HCT116 (cell line): ENCODE measurements at regions not wholly inside any gene's neighbourhood (a gene's known extent, or its start where the extent isn't known, plus 50 kb on each side); places are given as distances from the start of the nearest gene placed in this dataset.

Source experiments
- ATAC-seq: fragments of 200-7000 bp; cut with Tn5 transposase; 2 replicates; pipeline ENCODE4 v1.9.1; 2020; ENCODE audit warnings: mild to moderate bottlenecking, moderate library complexity
- BruUV-seq: library from RNA; stranded (reverse); fragments of 400-500 nt; replicated peaks from 2 replicates; lab custom pipeline; 2021; lab: Mats Ljungman, UMichigan
- CTCF ChIA-PET: fragments of 300-600 bp; sonication (Branson Sonifier 250); formaldehyde crosslinking; loops from one replicate; lab custom pipeline; 2021; ENCODE audit warnings: antibody characterized with exemption; lab: Charles Lee
- POLR2A ChIA-PET: fragments of 300-600, 350-600 bp; sonication (Branson Sonifier 250); formaldehyde crosslinking; loops from one replicate; lab custom pipeline; 2021; ENCODE audit warnings: antibody characterized with exemption; lab: Charles Lee
- RAD21 ChIA-PET, 2 experiments: fragments of 300-600 bp; sonication (Branson Sonifier 250); formaldehyde crosslinking; loops; one replicate each; lab custom pipeline; 2023; ENCODE audit warnings: low total read pairs in 2 of 2; ENCODE audit not compliant: uncharacterized antibody in 2 of 2, unreplicated experiment in 2 of 2, low non-redundant PET in 1 of 2; lab: Charles Lee
- DNase-seq: peaks from one replicate; pipeline ENCODE4 v3.0.0-alpha.2; 2010; ENCODE audit warnings: low read depth, low spot score
- H2AFZ ChIP-seq: fragments of 200-600 bp; shearing (Covaris generic), sonication (generic); 2 replicates; pipeline ENCODE4 v1.6.1; 2017; ENCODE audit warnings: low read depth, mixed run types, mixed read lengths, antibody characterized with exemption, low read length; ENCODE audit not compliant: poor library complexity, severe bottlenecking
- H3K27ac ChIP-seq: 2 replicates; pipeline ENCODE4 v1.5.1; 2012; ENCODE audit warnings: low read depth, low read length
- H3K27me3 ChIP-seq: fragments of 200-600 bp; sonication (generic); 2 replicates; pipeline ENCODE4 v1.6.1; 2016; ENCODE audit warnings: mixed run types, low read length, mixed read lengths; ENCODE audit not compliant: insufficient read depth
- H3K36me3 ChIP-seq, 2 experiments: fragments of 200-500 bp in 1 of 2; fragments of 200-600 bp in 1 of 2; sonication (Bioruptor generic) in 1 of 2; sonication (generic) in 1 of 2; 2 replicates each; pipeline versions ENCODE4 v1.5.1 to v1.6.1; 2014 to 2016; ENCODE audit warnings: low read length in 2 of 2, inconsistent platforms in 1 of 2, mixed read lengths in 1 of 2, mixed run types in 1 of 2; ENCODE audit not compliant: insufficient read depth in 2 of 2, control insufficient read depth in 1 of 2
- H3K4me1 ChIP-seq, 2 experiments: fragments of 200-600 bp in 1 of 2; sonication (generic) in 1 of 2; 2 replicates each; pipeline versions ENCODE4 v1.5.1 to v1.6.1; 2012 to 2017; ENCODE audit warnings: low read length in 2 of 2, inconsistent platforms in 1 of 2, mild to moderate bottlenecking in 1 of 2, mixed read lengths in 1 of 2, mixed run types in 1 of 2, moderate library complexity in 1 of 2; ENCODE audit not compliant: insufficient read depth in 2 of 2, control insufficient read depth in 1 of 2
- H3K4me2 ChIP-seq: fragments of 200-600 bp; sonication (generic); 2 replicates; pipeline ENCODE4 v1.6.1; 2017; ENCODE audit warnings: mixed run types, low read length, mixed read lengths
- H3K4me3 ChIP-seq, 2 experiments: fragments of 200-600 bp in 1 of 2; sonication (generic) in 1 of 2; replicated peaks in 1 of 2; 2 replicates each; pipeline ENCODE4 v1.5.1; 2011 to 2016; ENCODE audit warnings: low read length in 2 of 2, control low read depth in 1 of 2, low read depth in 1 of 2, mild to moderate bottlenecking in 1 of 2, mixed read lengths in 1 of 2, mixed run types in 1 of 2
- H3K79me2 ChIP-seq: fragments of 200-600 bp; sonication (generic); 2 replicates; pipeline ENCODE4 v1.6.1; 2017; ENCODE audit warnings: mild to moderate bottlenecking, mixed run types, low read length, moderate library complexity, mixed read lengths; ENCODE audit not compliant: insufficient read depth
- H3K9ac ChIP-seq: fragments of 200-600 bp; sonication (generic); 2 replicates; pipeline ENCODE4 v1.6.1; 2016; ENCODE audit warnings: low read length, mixed read lengths
- H3K9me2 ChIP-seq: fragments of 200-600 bp; sonication (generic), shearing (Covaris generic); 2 replicates; pipeline ENCODE4 v1.6.1; 2017; ENCODE audit warnings: mixed run types, mild to moderate bottlenecking, moderate library complexity; ENCODE audit not compliant: insufficient read depth
- H3K9me3 ChIP-seq, 2 experiments: fragments of 200-500 bp in 1 of 2; fragments of 200-600 bp in 1 of 2; sonication (Bioruptor generic) in 1 of 2; sonication (generic) in 1 of 2; 2 replicates each; pipeline ENCODE4 v1.6.1; 2014 to 2017; ENCODE audit warnings: low read length in 2 of 2, mixed read lengths in 2 of 2, inconsistent platforms in 1 of 2, low read depth in 1 of 2, mild to moderate bottlenecking in 1 of 2, mixed run types in 1 of 2, moderate library complexity in 1 of 2; ENCODE audit not compliant: control insufficient read depth in 1 of 2, insufficient read depth in 1 of 2
- H4K20me1 ChIP-seq: fragments of 200-600 bp; sonication (generic), shearing (Covaris generic); 2 replicates; pipeline ENCODE4 v1.6.1; 2017; ENCODE audit warnings: mixed run types, mild to moderate bottlenecking, moderate library complexity; ENCODE audit not compliant: insufficient read depth
- ATF3 ChIP-seq: IDR thresholded peaks from 2 replicates; pipeline ENCODE4 v1.6.1; 2012
- CEBPB ChIP-seq: IDR thresholded peaks from 2 replicates; pipeline ENCODE4 v1.6.1; 2012; ENCODE audit warnings: low read depth
- ELF1 ChIP-seq: IDR thresholded peaks from 2 replicates; pipeline ENCODE4 v1.6.1; 2012; ENCODE audit warnings: low read depth, borderline replicate concordance
- EZH2 ChIP-seq: fragments of 200-600 bp; sonication (generic); IDR thresholded peaks from 2 replicates; pipeline ENCODE4 v1.6.1; 2017; ENCODE audit warnings: antibody characterized with exemption, mixed run types
- MAX ChIP-seq: IDR thresholded peaks from 2 replicates; pipeline ENCODE4 v1.6.1; 2012
- POLR2AphosphoS5 ChIP-seq: IDR thresholded peaks from 2 replicates; pipeline ENCODE4 v1.6.1; 2011; ENCODE audit warnings: mild to moderate bottlenecking, low read depth, low read length, moderate library complexity
- SIN3A ChIP-seq: IDR thresholded peaks from 2 replicates; pipeline ENCODE4 v1.6.1; 2012; ENCODE audit warnings: low read depth
- intact Hi-C: fragments of 100-400 bp; cut with micrococcal nuclease; formaldehyde crosslinking; loops from 2 replicates; pipeline ENCODE4 v1.10.0; 2022
- TF ChIP-seq, protein P1 (sequence below), 3 experiments: fragments of 200-600 bp in 1 of 3; sonication (generic) in 1 of 3; IDR thresholded peaks in 2 of 3; conservative IDR thresholded peaks in 1 of 3; 2 replicates each; pipeline ENCODE4 v1.5.1; 2012 to 2017; ENCODE audit warnings: low read depth in 2 of 3, low read length in 2 of 3, antibody characterized with exemption in 1 of 3, borderline replicate concordance in 1 of 3, control low read depth in 1 of 3, mild to moderate bottlenecking in 1 of 3, mixed read lengths in 1 of 3, mixed run types in 1 of 3, moderate library complexity in 1 of 3; ENCODE audit not compliant: insufficient read depth in 1 of 3
- TF ChIP-seq, protein P2 (sequence below): IDR thresholded peaks from 2 replicates; pipeline ENCODE4 v1.6.1; 2012; ENCODE audit warnings: low read depth

DNA sequence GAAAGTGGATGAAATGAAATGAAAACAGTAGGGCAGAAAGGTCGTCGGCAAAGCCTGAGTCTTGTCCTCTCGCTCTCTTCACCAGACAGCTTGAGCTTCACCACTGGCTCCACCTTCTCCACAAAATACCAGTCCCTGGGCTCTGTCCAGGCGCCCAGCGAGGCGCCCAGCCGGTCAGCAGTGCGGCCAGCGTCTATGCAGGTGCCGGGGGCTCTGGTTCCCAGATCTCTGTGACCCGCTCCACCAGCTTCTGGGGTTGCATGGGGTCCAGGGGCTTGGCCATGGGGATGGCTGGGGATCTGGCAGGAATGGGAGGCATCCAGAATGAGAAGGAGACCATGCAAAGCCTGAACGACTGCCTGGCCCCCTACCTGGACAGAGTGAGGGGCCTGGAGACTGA, 600.5 kb upstream of the ZP4 start:
- intact Hi-C loops, result no loop called here
- H3K79me2 ChIP-seq, result no peaks in the 10 kb centered on the region
- no peak overlapping the region for H3K4me3 ChIP-seq
- no peak overlapping the region for H3K27ac ChIP-seq
- no peaks in the 10 kb centered on the region for H3K4me1 ChIP-seq
- no peak for TF ChIP-seq CEBPB
- no peak for TF ChIP-seq POLR2AphosphoS5
- no peak for TF ChIP-seq ATF3
- TF ChIP-seq SIN3A, result no peak
- TF ChIP-seq, protein P1, sequence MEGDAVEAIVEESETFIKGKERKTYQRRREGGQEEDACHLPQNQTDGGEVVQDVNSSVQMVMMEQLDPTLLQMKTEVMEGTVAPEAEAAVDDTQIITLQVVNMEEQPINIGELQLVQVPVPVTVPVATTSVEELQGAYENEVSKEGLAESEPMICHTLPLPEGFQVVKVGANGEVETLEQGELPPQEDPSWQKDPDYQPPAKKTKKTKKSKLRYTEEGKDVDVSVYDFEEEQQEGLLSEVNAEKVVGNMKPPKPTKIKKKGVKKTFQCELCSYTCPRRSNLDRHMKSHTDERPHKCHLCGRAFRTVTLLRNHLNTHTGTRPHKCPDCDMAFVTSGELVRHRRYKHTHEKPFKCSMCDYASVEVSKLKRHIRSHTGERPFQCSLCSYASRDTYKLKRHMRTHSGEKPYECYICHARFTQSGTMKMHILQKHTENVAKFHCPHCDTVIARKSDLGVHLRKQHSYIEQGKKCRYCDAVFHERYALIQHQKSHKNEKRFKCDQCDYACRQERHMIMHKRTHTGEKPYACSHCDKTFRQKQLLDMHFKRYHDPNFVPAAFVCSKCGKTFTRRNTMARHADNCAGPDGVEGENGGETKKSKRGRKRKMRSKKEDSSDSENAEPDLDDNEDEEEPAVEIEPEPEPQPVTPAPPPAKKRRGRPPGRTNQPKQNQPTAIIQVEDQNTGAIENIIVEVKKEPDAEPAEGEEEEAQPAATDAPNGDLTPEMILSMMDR (IDR thresholded peaks at IDR 0.05 in 2 of 3, conservative IDR thresholded peaks at IDR 0.05 in 1 of 3; ENCODE audit: borderline replicate concordance in 1 of 3, insufficient read depth in 1 of 3, low read depth in 2 of 3, low read length in 2 of 3), result no peak
- TF ChIP-seq EZH2, result no peak
- TF ChIP-seq, protein P2, sequence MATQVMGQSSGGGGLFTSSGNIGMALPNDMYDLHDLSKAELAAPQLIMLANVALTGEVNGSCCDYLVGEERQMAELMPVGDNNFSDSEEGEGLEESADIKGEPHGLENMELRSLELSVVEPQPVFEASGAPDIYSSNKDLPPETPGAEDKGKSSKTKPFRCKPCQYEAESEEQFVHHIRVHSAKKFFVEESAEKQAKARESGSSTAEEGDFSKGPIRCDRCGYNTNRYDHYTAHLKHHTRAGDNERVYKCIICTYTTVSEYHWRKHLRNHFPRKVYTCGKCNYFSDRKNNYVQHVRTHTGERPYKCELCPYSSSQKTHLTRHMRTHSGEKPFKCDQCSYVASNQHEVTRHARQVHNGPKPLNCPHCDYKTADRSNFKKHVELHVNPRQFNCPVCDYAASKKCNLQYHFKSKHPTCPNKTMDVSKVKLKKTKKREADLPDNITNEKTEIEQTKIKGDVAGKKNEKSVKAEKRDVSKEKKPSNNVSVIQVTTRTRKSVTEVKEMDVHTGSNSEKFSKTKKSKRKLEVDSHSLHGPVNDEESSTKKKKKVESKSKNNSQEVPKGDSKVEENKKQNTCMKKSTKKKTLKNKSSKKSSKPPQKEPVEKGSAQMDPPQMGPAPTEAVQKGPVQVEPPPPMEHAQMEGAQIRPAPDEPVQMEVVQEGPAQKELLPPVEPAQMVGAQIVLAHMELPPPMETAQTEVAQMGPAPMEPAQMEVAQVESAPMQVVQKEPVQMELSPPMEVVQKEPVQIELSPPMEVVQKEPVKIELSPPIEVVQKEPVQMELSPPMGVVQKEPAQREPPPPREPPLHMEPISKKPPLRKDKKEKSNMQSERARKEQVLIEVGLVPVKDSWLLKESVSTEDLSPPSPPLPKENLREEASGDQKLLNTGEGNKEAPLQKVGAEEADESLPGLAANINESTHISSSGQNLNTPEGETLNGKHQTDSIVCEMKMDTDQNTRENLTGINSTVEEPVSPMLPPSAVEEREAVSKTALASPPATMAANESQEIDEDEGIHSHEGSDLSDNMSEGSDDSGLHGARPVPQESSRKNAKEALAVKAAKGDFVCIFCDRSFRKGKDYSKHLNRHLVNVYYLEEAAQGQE, result no peak
- TF ChIP-seq MAX, result no peak
- TF ChIP-seq ELF1, result no peak
- no peaks in the 10 kb centered on the region for H3K27me3 ChIP-seq
- H3K9me2 ChIP-seq, result no peaks in the 10 kb centered on the region
- CTCF ChIA-PET, result no interaction called here
- H4K20me1 ChIP-seq, result no peaks in the 10 kb centered on the region
- no peak overlapping the region for H3K9ac ChIP-seq
- H3K9me3 ChIP-seq, result peaks cover 4 to 10% of the 10 kb centered on the region in 2 experiments; a peak in 3 of 4 replicates
- no peaks in the 10 kb centered on the region for H3K36me3 ChIP-seq
- H2AFZ ChIP-seq, result no peak overlapping the region
- POLR2A ChIA-PET, result no interaction called here
- BruUV-seq, result no TSS peak
- ATAC-seq, result no peak
- RAD21 ChIA-PET, result no interaction called here
- no peak for DNase-seq
- H3K4me2 ChIP-seq, result no peak overlapping the region
